Colonic mucosa (tissue), 4 donors: ENCODE measurements at regions not wholly inside any gene's neighbourhood (a gene's known extent, or its start where the extent isn't known, plus 50 kb on each side); places are given as distances from the start of the nearest gene placed in this dataset.

Source experiments
- DNase-seq: peaks from one replicate; pipeline ENCODE4 v3.0.0-alpha.2; 2020
- H3K27ac ChIP-seq: fragments of 200-600 bp; one replicate; pipeline ENCODE4 v1.8.0; 2021
- H3K27me3 ChIP-seq: fragments of 200-600 bp; one replicate; pipeline ENCODE4 v1.8.0; 2021
- H3K36me3 ChIP-seq: fragments of 200-600 bp; one replicate; pipeline ENCODE4 v1.8.0; 2021
- H3K4me1 ChIP-seq: fragments of 200-600 bp; one replicate; pipeline ENCODE4 v1.8.0; 2021; ENCODE audit warnings: mild to moderate bottlenecking
- H3K4me3 ChIP-seq: fragments of 200-600 bp; one replicate; pipeline ENCODE4 v1.8.0; 2021
- H3K9ac ChIP-seq, 2 donors: one replicate each; pipeline ENCODE4 v1.7.0; 2013; ENCODE audit warnings: control low read depth in 2 of 2, low read depth in 2 of 2, low read length in 2 of 2
- H3K9me3 ChIP-seq: fragments of 200-600 bp; one replicate; pipeline ENCODE4 v1.8.0; 2021
- CTCF ChIP-seq: fragments of 200-600 bp; IDR thresholded peaks from one replicate; pipeline ENCODE4 v1.8.0; 2022; ENCODE audit warnings: antibody characterized with exemption, mild to moderate bottlenecking
- intact Hi-C: fragments of 100-400 bp; cut with DNase I; formaldehyde crosslinking; loops from one replicate; pipeline ENCODE4 v1.14.1; 2022
- donor health status: healthy.
- donor health status: DM: no; HTN: no; CAD: no.
- donor health status: DM: no; HTN: no; CAD: no.

GRCh38 chr15:38048001-38048455 lies 113.6 kb downstream of the TMCO5A start:
- Histone ChIP-seq H3K9ac (no peak overlapping the region), H3K4me3 (no peak overlapping the region), H3K27me3 (no peaks in the 10 kb centered on the region), H3K9me3 (no peaks in the 10 kb centered on the region), H3K36me3 (no peaks in the 10 kb centered on the region), H3K27ac (no peak overlapping the region), H3K4me1 (no peaks in the 10 kb centered on the region)
- DNase-seq = no peak
- intact Hi-C loops = no loop called here
- TF ChIP-seq CTCF = no peak

GRCh38 chr15:38049891-38050290 lies 115.5 kb downstream of the TMCO5A start:
- intact Hi-C loops = no loop called here

GRCh38 chr15:38050529-38051448 lies 116.3 kb downstream of the TMCO5A start:
- no peak for DNase-seq
- Histone ChIP-seq H3K27ac (no peak overlapping the region), H3K9ac (no peak overlapping the region), H3K36me3 (no peaks in the 10 kb centered on the region), H3K27me3 (no peaks in the 10 kb centered on the region), H3K4me3 (no peak overlapping the region), H3K4me1 (no peaks in the 10 kb centered on the region), H3K9me3 (no peaks in the 10 kb centered on the region)
- intact Hi-C loops = no loop called here
- TF ChIP-seq CTCF = no peak

More at GRCh38 chr15:38049891-38050290, 115.5 kb downstream of the TMCO5A start:
- Histone ChIP-seq H3K9ac (no peak overlapping the region), H3K36me3 (no peaks in the 10 kb centered on the region), H3K27ac (no peak overlapping the region), H3K4me1 (no peaks in the 10 kb centered on the region), H3K27me3 (no peaks in the 10 kb centered on the region), H3K4me3 (no peak overlapping the region), H3K9me3 (no peaks in the 10 kb centered on the region)
- no peak for DNase-seq
- TF ChIP-seq CTCF = no peak

- no peaks in the 10 kb centered on the region for H3K27me3 ChIP-seq
- intact Hi-C loops = no loop called here
- H3K4me1 ChIP-seq = no peaks in the 10 kb centered on the region
- no peaks in the 10 kb centered on the region for H3K36me3 ChIP-seq
- H3K4me3 ChIP-seq = no peak overlapping the region
- no peak overlapping the region for H3K27ac ChIP-seq
- no peak overlapping the region for H3K9ac ChIP-seq
- TF ChIP-seq CTCF = no peak
- no peak for DNase-seq
- H3K9me3 ChIP-seq = no peaks in the 10 kb centered on the region
These were observed 118.8 kb downstream of the TMCO5A start for GRCh38 chr15:38053205-38053604.

GRCh38 chr15:38053776-38054175 lies 119.3 kb downstream of the TMCO5A start:
- no peak for TF ChIP-seq CTCF
- Histone ChIP-seq H3K9me3 (no peaks in the 10 kb centered on the region), H3K9ac (no peak overlapping the region), H3K27me3 (no peaks in the 10 kb centered on the region), H3K36me3 (no peaks in the 10 kb centered on the region), H3K4me3 (no peak overlapping the region), H3K4me1 (no peaks in the 10 kb centered on the region), H3K27ac (no peak overlapping the region)
- DNase-seq = no peak
- intact Hi-C loops = no loop called here
